GM10266 (cell line): ENCODE measurements at regions not wholly inside any gene's neighbourhood (a gene's known extent, or its start where the extent isn't known, plus 50 kb on each side); places are given as distances from the start of the nearest gene placed in this dataset.

Experiments
- DNase-seq: peaks from one replicate; pipeline ENCODE4 v3.0.0; 2012; ENCODE audit errors: extremely low spot score
- TF ChIP-seq, protein P1 (sequence below): IDR thresholded peaks from 2 replicates; pipeline ENCODE4 v1.5.1; 2012; ENCODE audit warnings: mild to moderate bottlenecking, low read depth; ENCODE audit not compliant: control insufficient read depth, insufficient read depth; ENCODE audit errors: missing control alignments

DNA sequence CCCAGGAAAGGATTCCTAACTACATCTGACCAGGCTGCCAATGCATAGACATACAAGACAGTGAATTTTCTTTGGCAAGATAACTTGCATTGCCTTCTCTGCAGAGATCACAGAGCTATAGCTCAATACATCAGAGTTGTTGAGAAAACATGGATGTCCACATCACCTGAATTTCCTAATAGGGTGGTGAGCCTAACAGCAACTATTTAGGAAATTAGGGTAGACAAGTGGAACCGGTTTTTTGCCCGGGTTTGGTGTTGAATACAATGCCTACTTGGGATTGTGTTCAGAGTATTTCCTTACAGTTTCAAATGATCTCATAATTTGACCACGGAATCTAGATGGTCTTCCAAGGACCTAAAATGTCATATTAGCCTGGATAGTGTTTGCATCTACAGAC lies 262.7 kb downstream of the KIF4B start:
- TF ChIP-seq, protein P1, sequence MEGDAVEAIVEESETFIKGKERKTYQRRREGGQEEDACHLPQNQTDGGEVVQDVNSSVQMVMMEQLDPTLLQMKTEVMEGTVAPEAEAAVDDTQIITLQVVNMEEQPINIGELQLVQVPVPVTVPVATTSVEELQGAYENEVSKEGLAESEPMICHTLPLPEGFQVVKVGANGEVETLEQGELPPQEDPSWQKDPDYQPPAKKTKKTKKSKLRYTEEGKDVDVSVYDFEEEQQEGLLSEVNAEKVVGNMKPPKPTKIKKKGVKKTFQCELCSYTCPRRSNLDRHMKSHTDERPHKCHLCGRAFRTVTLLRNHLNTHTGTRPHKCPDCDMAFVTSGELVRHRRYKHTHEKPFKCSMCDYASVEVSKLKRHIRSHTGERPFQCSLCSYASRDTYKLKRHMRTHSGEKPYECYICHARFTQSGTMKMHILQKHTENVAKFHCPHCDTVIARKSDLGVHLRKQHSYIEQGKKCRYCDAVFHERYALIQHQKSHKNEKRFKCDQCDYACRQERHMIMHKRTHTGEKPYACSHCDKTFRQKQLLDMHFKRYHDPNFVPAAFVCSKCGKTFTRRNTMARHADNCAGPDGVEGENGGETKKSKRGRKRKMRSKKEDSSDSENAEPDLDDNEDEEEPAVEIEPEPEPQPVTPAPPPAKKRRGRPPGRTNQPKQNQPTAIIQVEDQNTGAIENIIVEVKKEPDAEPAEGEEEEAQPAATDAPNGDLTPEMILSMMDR, result no peak
- DNase-seq, result no peak

DNA sequence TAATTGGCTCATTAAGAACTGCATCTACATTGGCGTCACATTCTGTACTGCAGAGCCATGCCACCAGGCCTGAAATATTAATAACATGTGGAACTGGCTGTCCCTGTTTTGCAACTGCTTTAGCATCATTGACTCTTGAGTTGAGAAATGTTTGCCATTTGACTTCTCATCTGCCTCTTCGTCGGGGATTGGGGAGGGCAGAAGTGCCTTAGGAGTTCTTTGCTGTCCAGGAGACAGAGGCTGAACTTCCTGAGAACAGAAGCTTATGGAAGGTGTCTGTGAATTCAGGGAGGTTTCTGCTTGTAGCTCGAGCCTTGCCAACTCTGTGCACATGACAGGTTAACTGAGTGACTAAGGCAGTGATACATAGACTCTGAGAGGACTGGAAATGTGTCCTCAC lies 265.0 kb downstream of the KIF4B start:
- TF ChIP-seq, protein P1, result no peak
- DNase-seq, result no peak

DNA sequence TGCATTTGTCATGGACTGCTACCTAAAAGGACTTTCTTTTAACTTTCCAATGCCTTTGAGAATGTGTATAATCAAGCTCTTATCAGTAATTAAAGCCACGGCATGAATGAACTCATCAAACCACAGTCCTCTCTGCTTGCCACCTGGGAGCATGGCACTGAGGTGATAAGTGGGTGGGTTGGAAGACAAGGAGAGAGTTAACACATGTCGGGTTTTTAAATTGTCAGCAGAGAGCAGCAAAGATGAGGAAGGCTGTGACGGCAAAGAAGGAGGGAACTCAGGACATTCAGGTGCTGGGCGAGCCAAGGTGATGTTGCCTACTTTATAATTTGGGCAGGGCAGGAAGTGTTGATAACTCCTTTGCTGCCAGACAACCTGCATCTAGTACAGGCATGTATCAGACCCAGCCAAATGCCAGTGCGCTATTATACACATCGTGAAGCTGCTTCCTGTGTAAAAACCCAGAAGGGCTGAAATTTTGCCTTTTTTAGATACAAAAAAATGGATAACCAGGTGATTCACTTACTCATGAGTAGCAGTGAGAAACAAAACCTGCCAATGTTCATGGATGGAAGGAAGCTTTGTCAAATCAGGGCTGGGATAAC lies 269.1 kb downstream of the KIF4B start:
- TF ChIP-seq, protein P1, result no peak
- DNase-seq, result no peak

DNA sequence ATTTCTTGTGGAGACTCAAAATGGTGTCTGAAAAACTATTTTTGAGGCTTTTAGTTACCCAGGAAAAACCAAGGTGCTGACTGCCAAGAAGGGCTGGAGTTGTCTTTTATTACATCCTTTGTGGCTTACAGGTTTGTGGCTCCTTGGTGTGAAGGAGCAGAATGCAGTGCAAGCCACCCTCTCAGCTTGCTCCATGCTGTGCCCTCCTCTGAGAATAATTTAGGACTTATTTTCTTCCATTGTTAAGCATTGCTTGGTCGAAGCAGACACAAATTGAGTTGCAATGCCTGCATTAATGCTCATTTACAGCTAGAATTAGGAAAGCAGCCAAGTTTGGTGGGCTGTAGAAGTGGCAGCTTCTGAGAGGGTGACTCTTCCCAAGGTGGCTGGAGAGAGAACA lies 272.2 kb downstream of the KIF4B start:
- DNase-seq, result no peak
- TF ChIP-seq, protein P1, result no peak

DNA sequence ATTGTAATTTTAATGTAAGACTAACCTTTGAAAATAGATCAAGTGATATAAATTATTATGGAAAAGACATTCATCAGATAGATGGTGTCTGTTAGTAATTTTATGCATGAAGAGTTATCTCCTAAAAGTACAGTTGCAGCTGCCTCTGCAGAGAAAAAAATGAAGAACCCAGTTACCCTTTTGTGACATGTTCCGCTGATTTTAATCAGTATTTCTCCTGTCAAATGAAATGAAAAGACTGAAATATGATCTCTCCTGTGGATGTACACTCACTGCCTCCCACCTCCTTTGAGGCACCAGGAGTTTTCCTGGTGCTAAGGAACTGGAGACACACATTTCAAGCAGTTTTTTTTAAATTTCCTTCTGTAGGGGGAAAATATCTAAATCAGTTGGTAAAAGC lies 277.4 kb downstream of the KIF4B start:
- no peak for DNase-seq
- TF ChIP-seq, protein P1, result no peak

DNA sequence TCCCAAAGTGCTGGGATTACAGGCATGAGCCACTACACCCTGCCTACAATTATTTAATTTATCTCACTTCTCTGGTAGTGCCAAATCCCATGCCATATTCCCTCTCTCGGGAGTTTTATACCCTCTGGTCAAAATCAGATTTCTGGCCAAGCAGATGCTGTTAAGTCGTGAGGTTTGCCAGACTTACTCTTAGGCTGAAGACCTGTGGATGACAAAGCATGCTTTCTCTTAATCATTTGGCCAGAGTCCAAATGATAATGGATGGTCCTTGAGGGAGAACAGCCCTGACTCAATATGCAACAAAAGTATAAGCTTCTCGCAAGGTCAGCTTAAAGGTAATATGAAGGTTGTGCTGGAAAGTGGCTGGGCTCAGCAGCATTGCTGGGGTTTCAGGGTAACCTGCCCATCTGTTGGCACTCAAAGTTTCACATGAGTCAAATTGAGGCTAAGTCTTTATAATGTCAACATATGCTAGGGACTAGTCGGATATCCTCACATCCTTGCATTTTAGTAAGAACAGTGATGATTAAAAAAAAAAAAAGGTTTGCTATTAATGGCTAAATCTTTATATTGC lies 280.1 kb downstream of the KIF4B start:
- TF ChIP-seq, protein P1, result no peak
- DNase-seq, result no peak

DNA sequence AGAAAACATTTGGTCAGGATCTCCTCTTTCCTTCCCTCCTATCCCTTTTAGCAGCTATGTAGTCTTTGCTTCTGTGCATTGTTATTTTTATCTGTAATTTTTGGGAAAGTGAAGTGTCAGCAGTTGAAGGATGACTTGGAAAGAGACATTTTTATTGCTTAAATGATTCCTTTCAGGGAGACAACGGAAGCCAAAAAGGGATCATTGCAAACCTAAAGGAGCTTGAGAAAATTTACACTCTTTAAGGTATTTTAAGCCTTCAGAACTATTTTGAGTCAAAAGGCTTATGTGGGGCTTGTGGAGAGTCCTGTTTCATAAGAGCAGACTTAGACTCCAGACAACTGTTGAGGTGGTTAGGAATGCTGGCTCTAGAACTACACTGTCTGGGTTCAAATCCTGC lies 281.6 kb downstream of the KIF4B start:
- TF ChIP-seq, protein P1, result no peak
- no peak for DNase-seq
